Stimulated activated CD8-positive, alpha-beta memory T cell treated with anti-CD3 and anti-CD28 coated beads, Interleukin-15, amount 100 ng/mL, for 24 hours (primary cell): ENCODE measurements at regions not wholly inside any gene's neighbourhood (a gene's known extent, or its start where the extent isn't known, plus 50 kb on each side); places are given as distances from the start of the nearest gene placed in this dataset.

Source experiments
- DNase-seq: peaks from one replicate; pipeline ENCODE4 v3.0.0-alpha.2; 2020; ENCODE audit warnings: low read depth

GRCh38 chr2:133667085-133667484 is 98.8 kb upstream of the NCKAP5 start:
- no peak for DNase-seq

- DNase-seq = no peak
Measured at GRCh38 chr2:133667968-133668367, 99.7 kb upstream of the NCKAP5 start.

GRCh38 chr2:133668547-133668946 is 100.3 kb upstream of the NCKAP5 start:
- DNase-seq = no peak

- DNase-seq = no peak
Measured at GRCh38 chr2:133673305-133673905, 105.1 kb upstream of the NCKAP5 start.

- DNase-seq = no peak
Measured at GRCh38 chr2:133674066-133674432, 105.8 kb upstream of the NCKAP5 start.

GRCh38 chr2:133674433-133675331 is 106.4 kb upstream of the NCKAP5 start:
- DNase-seq = no peak

- DNase-seq = no peak
Measured at GRCh38 chr2:133676392-133677130, 108.3 kb upstream of the NCKAP5 start.

- DNase-seq = no peak
Measured at GRCh38 chr2:133680343-133681049, 112.2 kb upstream of the NCKAP5 start.

- DNase-seq = no peak
Measured at GRCh38 chr2:133682347-133682746, 114.1 kb upstream of the NCKAP5 start.

- DNase-seq = no peak
Measured at GRCh38 chr2:133682906-133683305, 114.6 kb upstream of the NCKAP5 start.

- DNase-seq = no peak
Measured at GRCh38 chr2:133685636-133686215, 117.5 kb upstream of the NCKAP5 start.

- DNase-seq = no peak
Measured at GRCh38 chr2:133690780-133691179, 122.5 kb upstream of the NCKAP5 start.

GRCh38 chr2:133691336-133691735 is 123.1 kb upstream of the NCKAP5 start:
- DNase-seq = no peak

- no peak for DNase-seq
Measured at GRCh38 chr2:133705287-133705686, 137.0 kb upstream of the NCKAP5 start.

GRCh38 chr2:133710613-133711012 is 142.3 kb upstream of the NCKAP5 start:
- no peak for DNase-seq

- no peak for DNase-seq
Measured at GRCh38 chr2:133711201-133711600, 142.9 kb upstream of the NCKAP5 start.

GRCh38 chr2:133711806-133712205 is 143.5 kb upstream of the NCKAP5 start:
- no peak for DNase-seq

GRCh38 chr2:133712369-133712768 is 144.1 kb upstream of the NCKAP5 start:
- DNase-seq = no peak

- DNase-seq = no peak
Measured at GRCh38 chr2:133713049-133713580, 144.9 kb upstream of the NCKAP5 start.

- no peak for DNase-seq
Measured at GRCh38 chr2:133716166-133716565, 147.9 kb upstream of the NCKAP5 start.

- no peak for DNase-seq
Measured at GRCh38 chr2:133717497-133717896, 149.2 kb upstream of the NCKAP5 start.
